ENCODE measurements at regions not wholly inside any gene's neighbourhood (a gene's known extent, or its start where the extent isn't known, plus 50 kb on each side); places are given as distances from the start of the nearest gene placed in this dataset.
"Not testable (repeated sequence)": the region's sequence is repeated elsewhere in the genome, so short reads cannot be mapped to it uniquely, and the experiment has no call there.

DNA sequence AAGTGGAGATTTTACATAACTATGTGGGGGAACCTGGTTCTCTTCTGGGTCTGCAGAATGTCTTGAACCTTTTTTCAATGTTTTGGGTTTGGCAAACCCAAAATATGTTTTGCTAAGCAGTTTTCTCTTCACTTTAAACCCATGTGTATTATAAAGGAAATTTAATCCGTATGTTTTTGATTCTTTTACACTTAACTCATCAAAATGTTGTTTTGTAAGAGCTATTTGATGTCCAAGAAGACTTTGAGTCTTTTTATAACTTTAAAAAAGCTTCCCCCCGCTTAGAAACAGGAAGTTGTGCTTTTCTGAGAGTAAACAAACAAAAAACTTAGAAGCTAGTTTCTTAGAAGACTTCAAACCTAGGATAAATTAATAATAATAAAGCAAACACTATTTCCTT lies 81.9 kb upstream of the CEP162 start:
- Histone ChIP-seq H3K9me3 (no peaks in the 10 kb centered on the region), H3K36me3 (no peaks in the 10 kb centered on the region), H3K4me1 (no peaks in the 10 kb centered on the region), H3K4me3 (no peak overlapping the region), H3K27me3 (no peaks in the 10 kb centered on the region), H3K27ac (no peak overlapping the region)
- no peak for TF ChIP-seq CTCF (IDR thresholded peaks at IDR 0.05)
- no peak for TF ChIP-seq POLR2AphosphoS5 (IDR thresholded peaks at IDR 0.05)
- no peak for TF ChIP-seq POLR2A (IDR thresholded peaks at IDR 0.05)
- no peak for DNase-seq (ENCODE audit: low spot score in 2 of 2)
- intact Hi-C loops (cut with DNase I; ENCODE audit: low total_unique reads) = no loop called here

GRCh38 chr6:84304881-84305280 lies 77.4 kb upstream of the CEP162 start:
- Histone ChIP-seq H3K4me3 (no peak overlapping the region), H3K27me3 (no peaks in the 10 kb centered on the region), H3K36me3 (no peaks in the 10 kb centered on the region), H3K4me1 (no peaks in the 10 kb centered on the region), H3K27ac (no peak overlapping the region), H3K9me3 (no peaks in the 10 kb centered on the region)
- DNase-seq (ENCODE audit: low spot score in 2 of 2) = no peak
- intact Hi-C loops (cut with DNase I; ENCODE audit: low total_unique reads) = no loop called here
- TF ChIP-seq CTCF (IDR thresholded peaks at IDR 0.05) = no peak
- TF ChIP-seq POLR2AphosphoS5 (IDR thresholded peaks at IDR 0.05) = no peak
- no peak for TF ChIP-seq POLR2A (IDR thresholded peaks at IDR 0.05)

GRCh38 chr6:84291033-84291432 lies 63.6 kb upstream of the CEP162 start:
- H3K9me3 ChIP-seq = peaks cover 25 to 52% of the 10 kb centered on the region in 2 donors
- DNase-seq (ENCODE audit: low spot score in 2 of 2); H3K4me1 ChIP-seq; H3K27me3 ChIP-seq; H3K36me3 ChIP-seq; intact Hi-C loops (cut with DNase I; ENCODE audit: low total_unique reads); H3K27ac ChIP-seq; H3K4me3 ChIP-seq: not testable (repeated sequence)

- Histone ChIP-seq H3K27me3 (no peaks in the 10 kb centered on the region), H3K4me3 (no peak overlapping the region), H3K36me3 (no peaks in the 10 kb centered on the region), H3K9me3 (peaks cover 2 to 6% of the 10 kb centered on the region in 2 donors), H3K4me1 (no peaks in the 10 kb centered on the region), H3K27ac (no peak overlapping the region)
- no peak for DNase-seq (ENCODE audit: low spot score in 2 of 2)
- TF ChIP-seq POLR2A (IDR thresholded peaks at IDR 0.05) (no peak), CTCF (IDR thresholded peaks at IDR 0.05) (no peak), POLR2AphosphoS5 (IDR thresholded peaks at IDR 0.05) (no peak)
- intact Hi-C loops (cut with DNase I; ENCODE audit: low total_unique reads) = no loop called here
Measured at GRCh38 chr6:84284428-84285049, 57.1 kb upstream of the CEP162 start.

DNA sequence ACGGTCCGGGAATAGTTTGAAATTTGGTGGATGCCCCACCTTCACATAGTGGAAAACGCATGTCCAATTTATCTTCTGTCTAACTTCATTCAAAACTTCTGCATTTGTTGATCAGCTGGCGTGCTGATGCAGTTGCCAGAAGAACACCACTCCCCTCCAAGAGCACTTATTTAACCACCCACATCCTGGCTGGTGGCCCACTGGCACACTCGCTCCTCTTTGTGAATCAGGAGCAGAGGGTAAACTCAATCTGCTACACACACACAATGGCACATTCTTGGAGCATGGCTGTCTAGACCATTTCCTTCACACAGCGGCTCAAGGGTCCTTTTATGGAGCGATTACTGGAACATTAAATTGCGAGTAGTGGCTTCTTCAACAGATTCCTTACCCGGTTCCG lies 55.1 kb upstream of the CEP162 start:
- intact Hi-C loops (cut with DNase I; ENCODE audit: low total_unique reads) = no loop called here
- H3K27ac ChIP-seq = no peak overlapping the region
- no peak overlapping the region for H3K4me3 ChIP-seq
- no peak for TF ChIP-seq CTCF (IDR thresholded peaks at IDR 0.05)
- TF ChIP-seq POLR2A (IDR thresholded peaks at IDR 0.05) = no peak
- TF ChIP-seq POLR2AphosphoS5 (IDR thresholded peaks at IDR 0.05) = no peak
- H3K27me3 ChIP-seq = no peaks in the 10 kb centered on the region
- no peak for DNase-seq (ENCODE audit: low spot score in 2 of 2)
- no peaks in the 10 kb centered on the region for H3K4me1 ChIP-seq
- no peaks in the 10 kb centered on the region for H3K9me3 ChIP-seq
- no peaks in the 10 kb centered on the region for H3K36me3 ChIP-seq

DNA sequence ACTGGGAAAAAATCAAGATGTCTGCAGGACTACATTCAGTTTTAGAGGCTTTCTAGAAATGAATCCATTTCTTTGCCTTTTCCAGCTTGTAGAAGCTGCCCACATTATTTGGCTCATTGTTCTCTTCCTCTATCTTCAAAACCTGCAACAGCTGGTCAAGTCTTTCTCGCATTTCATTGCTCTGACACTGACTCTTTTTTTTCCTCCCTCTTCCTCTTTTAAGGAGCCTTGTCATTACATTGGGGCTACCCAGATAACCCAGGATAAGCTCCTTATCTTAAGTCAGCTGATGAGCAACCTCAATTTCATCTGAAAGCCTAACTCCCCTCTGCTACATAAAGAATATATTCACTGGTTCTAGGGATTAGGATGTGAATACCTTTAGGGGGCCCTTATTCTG lies 53.2 kb upstream of the CEP162 start:
- DNase-seq (ENCODE audit: low spot score in 2 of 2) = no peak
- H3K27me3 ChIP-seq = no peaks in the 10 kb centered on the region
- no peaks in the 10 kb centered on the region for H3K36me3 ChIP-seq
- no peak overlapping the region for H3K4me3 ChIP-seq
- H3K9me3 ChIP-seq = no peaks in the 10 kb centered on the region
- no peak overlapping the region for H3K27ac ChIP-seq
- TF ChIP-seq CTCF (IDR thresholded peaks at IDR 0.05) (no peak), POLR2A (IDR thresholded peaks at IDR 0.05) (no peak), POLR2AphosphoS5 (IDR thresholded peaks at IDR 0.05) (no peak)
- H3K4me1 ChIP-seq = no peaks in the 10 kb centered on the region
- intact Hi-C loops (cut with DNase I; ENCODE audit: low total_unique reads) = no loop called here
